IPS DF 4.7 (cell line): ENCODE measurements at regions not wholly inside any gene's neighbourhood (a gene's known extent, or its start where the extent isn't known, plus 50 kb on each side); places are given as distances from the start of the nearest gene placed in this dataset.
"Not testable (repeated sequence)": the region's sequence is repeated elsewhere in the genome, so short reads cannot be mapped to it uniquely, and the experiment has no call there.

Experiments used
- DNase-seq: peaks from one replicate; pipeline ENCODE4 v3.0.0-alpha.2; 2013; ENCODE audit warnings: low spot score; ENCODE audit errors: extremely low read depth

DNA sequence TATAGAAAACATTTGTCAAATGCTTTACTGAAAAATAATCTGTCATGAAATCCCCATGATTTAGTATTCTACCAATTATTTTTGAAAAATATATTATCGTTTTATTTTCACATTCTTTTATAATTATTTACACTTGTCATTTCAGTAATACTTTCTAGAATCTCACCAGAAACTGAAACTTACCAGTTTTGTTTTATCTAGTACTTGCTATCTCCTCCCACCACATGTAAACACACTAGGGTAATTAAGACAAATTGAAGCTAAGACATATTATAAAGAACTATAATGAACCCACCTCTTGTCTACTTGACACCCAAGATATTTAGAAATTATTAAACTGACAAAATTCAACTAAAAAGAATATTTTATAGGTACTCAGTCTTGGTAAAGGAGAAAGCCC is 51.5 kb upstream of the GRM3 start:
- DNase-seq, result no peak

DNA sequence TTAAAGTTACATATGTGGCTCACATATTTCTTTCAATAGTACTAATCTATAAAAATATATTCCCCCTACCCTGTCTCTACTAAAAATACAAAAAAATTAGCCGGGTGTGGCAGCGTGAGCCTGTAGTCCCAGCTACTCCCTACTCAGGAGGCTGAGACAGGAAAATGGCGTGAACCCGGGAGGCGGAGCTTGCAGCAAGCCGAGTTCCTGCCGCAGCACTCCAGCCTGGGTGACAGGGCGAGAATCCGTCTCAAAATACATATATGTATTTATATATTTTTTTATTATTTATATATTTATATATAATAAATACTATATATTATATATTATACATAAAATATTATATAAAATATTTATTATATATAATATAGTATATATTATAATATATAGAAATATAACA is 69.7 kb upstream of the GRM3 start:
- DNase-seq, result no peak

GRCh38 chr7:86558680-86559501 is 84.8 kb upstream of the GRM3 start:
- no peak for DNase-seq

- DNase-seq, result no peak
Measured at GRCh38 chr7:86534641-86535040, 109.1 kb upstream of the GRM3 start.

DNA sequence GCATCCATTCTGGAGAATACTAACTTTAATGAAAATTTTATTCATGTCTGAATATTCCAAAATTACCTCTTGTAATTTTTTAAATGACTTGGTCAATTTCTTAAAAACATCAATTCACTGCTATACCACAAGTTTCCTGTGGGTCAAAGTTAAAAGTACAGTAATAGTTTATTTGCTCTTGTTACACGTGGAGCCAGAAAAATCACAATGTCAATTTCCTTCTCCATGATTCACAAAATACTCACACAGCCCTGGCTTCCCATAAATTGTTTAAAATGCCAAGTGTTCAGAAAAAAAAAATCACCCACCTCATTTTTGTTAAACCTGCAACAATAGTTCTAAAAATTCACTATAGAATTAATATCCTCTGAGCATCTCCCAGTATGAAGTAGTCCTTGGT is 139.5 kb upstream of the GRM3 start:
- DNase-seq, result no peak

DNA sequence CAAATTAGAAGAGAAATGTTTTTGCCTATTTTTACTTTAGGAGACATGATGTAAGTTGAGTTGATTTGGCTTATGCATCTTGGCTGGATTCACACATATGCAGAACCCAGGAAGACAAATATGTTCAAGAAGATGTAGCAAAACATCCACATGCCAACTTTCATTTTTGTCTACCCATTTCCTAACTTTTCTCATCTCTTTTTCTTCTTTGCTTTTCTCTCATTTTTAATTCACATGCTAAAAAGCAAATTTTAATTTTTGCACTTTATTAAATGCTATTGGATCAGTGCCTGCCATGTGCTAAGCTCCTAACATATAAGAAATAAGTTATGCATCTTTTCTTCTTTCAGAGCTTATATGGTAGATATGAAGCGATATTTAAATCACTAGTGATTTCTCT is 143.7 kb upstream of the GRM3 start:
- no peak for DNase-seq

- DNase-seq, result no peak
Measured at GRCh38 chr7:86485827-86486226, 157.9 kb upstream of the GRM3 start.

- DNase-seq, result no peak
Measured at GRCh38 chr7:86479144-86479543, 164.6 kb upstream of the GRM3 start.

- no peak for DNase-seq
Measured at GRCh38 chr7:86477343-86477935, 166.3 kb upstream of the GRM3 start.

DNA sequence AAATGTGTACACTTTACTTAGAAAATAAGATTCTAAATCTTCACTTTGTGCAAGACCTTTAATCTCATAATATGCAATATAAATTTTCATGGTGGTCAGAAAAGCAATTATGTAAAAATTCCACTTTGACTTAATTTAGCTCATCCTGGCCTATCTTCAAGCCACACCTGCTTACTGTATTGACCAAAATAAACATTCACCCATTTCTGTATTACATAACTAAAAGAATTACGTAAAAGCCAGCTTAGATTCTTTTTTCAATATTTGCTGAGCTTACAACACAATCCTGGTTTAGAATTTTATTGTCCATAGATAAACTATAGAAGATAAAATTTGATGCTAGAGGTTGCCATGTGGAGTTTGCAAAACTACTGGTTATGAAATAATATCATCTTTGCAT is 172.9 kb upstream of the GRM3 start:
- no peak for DNase-seq

- DNase-seq, result peak; percentile 93
Measured at GRCh38 chr7:86469680-86470295, 173.9 kb upstream of the GRM3 start.

DNA sequence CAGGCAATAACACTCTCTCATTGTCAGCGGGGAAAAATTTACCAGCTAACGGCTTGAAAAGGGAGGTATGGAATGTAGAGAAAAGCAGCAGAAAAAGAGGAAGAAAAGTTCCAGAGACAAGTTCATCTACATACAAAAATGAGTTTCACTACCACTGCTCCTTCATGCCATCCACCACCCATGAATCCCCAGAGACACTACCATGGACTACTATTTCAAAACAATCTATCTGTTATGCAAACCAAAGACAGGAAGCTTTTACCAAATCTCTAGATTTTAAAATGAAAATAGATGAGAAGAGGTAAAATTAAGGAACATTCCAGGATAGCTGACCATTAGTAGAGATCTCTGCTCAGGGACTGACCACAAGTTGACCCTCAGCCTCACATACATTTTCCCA is 189.0 kb upstream of the GRM3 start:
- DNase-seq, result no peak

GRCh38 chr7:86453454-86453853 is 190.3 kb upstream of the GRM3 start:
- DNase-seq, result no peak

GRCh38 chr7:86448856-86449255 is 194.9 kb upstream of the GRM3 start:
- no peak for DNase-seq

DNA sequence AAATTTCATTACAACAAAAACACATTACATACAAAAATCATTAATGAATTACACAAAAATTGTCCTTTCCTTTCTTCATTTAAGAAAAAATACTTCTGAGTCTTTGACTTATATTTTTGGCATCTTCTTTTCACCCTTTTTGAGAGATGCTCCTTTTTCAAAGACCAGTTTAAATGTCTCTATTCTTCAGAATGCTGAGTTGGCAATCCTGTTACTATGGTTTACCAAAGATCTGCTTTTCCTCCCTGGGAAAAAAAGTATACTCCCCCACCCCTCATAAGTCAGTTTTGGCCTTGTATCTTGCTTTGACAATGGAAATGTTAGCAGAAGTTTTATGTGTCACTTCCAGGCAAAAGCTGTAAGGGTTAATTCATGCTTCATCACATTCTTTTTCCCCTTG is 198.4 kb upstream of the GRM3 start:
- DNase-seq, result no peak

- no peak for DNase-seq
Measured at GRCh38 chr7:86444245-86444644, 199.5 kb upstream of the GRM3 start.

DNA sequence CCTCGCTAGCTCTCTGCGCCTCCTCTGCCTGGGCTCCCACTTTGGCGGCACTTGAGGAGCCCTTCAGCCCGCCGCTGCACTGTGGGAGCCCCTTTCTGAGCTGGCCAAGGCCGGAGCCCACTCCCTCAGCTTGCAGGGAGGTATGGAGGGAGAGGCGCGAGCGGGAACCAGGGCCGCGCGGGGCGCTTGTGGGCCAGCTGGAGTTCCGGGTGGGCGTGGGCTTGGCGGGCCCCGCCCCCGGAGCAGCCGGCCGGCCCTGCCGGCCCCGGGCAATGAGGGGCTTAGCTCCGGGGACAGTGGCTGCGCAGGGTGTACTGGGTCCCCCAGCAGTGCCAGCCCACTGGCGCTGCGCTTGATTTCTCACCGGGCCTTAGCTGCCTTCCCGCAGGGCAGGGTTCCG is 203.3 kb upstream of the GRM3 start:
- not testable (repeated sequence) for DNase-seq

- DNase-seq, result no peak
Measured at GRCh38 chr7:86437951-86438450, 205.7 kb upstream of the GRM3 start.

- no peak for DNase-seq
Measured at GRCh38 chr7:86431761-86432160, 211.9 kb upstream of the GRM3 start.

GRCh38 chr7:86411814-86412213 is 231.9 kb upstream of the GRM3 start:
- no peak for DNase-seq

GRCh38 chr7:86407291-86407690 is 236.4 kb upstream of the GRM3 start:
- DNase-seq, result no peak

DNA sequence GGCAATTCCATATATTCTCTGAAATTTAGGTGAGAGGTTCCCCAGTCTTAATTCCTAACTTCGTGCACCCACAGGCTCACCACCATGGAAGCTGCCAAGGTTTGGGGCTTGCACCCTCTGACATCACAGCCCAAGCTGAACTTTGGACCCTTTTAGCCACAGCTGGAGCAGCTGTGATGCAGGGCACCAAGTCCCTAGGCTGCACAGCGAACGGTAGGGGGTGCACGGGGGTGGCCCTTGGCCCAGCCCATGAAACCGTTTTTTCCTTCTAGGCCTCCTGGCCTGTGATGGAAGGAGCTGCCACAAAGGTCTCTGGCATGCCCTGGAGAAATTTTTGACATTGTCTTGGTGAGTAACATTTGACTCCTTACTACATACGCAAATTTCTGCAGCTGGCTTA is 251.9 kb upstream of the GRM3 start:
- no peak for DNase-seq

DNA sequence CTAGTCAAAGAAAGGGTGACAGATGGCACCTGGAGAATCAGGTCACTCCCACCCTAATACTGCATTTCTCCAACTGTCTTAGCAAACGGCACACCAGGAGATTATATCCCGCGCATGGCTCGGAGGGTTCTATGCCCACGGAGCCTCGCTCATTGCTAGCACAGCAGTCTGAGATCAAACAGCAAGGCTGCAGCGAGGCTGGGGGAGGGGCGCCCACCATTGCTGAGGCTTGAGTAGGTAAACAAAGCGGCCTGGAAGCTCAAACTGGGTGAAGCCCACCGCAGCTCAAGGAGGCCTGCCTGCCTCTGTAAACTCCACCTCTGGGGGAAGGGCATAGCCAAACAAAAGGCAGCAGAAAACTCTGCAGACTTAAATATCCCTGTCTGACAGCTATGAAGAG is 268.1 kb upstream of the GRM3 start:
- DNase-seq, result not testable (repeated sequence)
